ENCODE measurements at regions not wholly inside any gene's neighbourhood (a gene's known extent, or its start where the extent isn't known, plus 50 kb on each side); places are given as distances from the start of the nearest gene placed in this dataset.
"Not testable (repeated sequence)": the region's sequence is repeated elsewhere in the genome, so short reads cannot be mapped to it uniquely, and the experiment has no call there.

DNA sequence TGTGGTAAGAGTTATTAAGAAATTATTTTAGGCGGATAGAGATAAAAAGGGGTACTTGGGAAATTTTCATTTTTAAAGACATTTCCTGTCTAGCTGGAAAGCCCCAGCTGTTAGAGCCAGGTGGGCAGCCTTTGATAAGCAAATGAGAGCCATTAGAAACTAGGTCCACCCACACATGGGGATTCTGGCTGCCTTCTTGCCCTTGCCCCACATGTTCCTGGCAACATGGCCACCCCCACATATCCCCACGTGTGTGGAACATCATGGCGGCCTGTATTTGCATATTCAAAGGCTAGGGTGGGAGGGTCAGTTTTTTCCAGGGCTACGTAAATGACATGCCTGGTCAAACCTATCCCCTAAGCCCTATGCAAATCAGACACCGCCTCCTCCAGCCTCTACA lies 1382.1 kb downstream of the AACS start:
- TF ChIP-seq, protein P1, sequence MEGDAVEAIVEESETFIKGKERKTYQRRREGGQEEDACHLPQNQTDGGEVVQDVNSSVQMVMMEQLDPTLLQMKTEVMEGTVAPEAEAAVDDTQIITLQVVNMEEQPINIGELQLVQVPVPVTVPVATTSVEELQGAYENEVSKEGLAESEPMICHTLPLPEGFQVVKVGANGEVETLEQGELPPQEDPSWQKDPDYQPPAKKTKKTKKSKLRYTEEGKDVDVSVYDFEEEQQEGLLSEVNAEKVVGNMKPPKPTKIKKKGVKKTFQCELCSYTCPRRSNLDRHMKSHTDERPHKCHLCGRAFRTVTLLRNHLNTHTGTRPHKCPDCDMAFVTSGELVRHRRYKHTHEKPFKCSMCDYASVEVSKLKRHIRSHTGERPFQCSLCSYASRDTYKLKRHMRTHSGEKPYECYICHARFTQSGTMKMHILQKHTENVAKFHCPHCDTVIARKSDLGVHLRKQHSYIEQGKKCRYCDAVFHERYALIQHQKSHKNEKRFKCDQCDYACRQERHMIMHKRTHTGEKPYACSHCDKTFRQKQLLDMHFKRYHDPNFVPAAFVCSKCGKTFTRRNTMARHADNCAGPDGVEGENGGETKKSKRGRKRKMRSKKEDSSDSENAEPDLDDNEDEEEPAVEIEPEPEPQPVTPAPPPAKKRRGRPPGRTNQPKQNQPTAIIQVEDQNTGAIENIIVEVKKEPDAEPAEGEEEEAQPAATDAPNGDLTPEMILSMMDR (conservative IDR thresholded peaks at IDR 0.05; ENCODE audit: low read depth, low read length): no peak
- no peak for DNase-seq (ENCODE audit: low read depth)
- no peak overlapping the region for H3K4me3 ChIP-seq (ENCODE audit: low read depth, low read length)

DNA sequence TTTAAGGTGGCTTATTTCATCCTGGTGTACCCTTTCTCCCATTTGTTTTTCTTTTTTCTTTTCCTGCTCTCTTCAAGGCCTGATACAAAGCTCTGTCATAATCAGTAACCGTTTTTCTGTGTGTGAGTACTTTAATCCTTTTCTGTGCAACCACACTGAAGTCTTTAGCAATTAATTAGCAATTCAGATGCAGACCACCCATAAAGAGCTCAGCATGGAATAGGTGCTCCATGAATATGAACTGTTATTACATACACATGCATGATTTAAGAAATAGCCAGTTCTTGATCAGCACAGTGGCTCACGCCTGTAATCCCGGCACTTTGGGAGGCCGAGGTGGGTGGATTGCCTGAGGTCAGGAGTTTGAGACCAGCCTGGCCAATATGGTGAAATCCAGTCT lies 1386.6 kb downstream of the AACS start:
- DNase-seq (ENCODE audit: low read depth): no peak
- TF ChIP-seq, protein P1 (conservative IDR thresholded peaks at IDR 0.05; ENCODE audit: low read depth, low read length): no peak
- H3K4me3 ChIP-seq (ENCODE audit: low read depth, low read length): no peak overlapping the region

DNA sequence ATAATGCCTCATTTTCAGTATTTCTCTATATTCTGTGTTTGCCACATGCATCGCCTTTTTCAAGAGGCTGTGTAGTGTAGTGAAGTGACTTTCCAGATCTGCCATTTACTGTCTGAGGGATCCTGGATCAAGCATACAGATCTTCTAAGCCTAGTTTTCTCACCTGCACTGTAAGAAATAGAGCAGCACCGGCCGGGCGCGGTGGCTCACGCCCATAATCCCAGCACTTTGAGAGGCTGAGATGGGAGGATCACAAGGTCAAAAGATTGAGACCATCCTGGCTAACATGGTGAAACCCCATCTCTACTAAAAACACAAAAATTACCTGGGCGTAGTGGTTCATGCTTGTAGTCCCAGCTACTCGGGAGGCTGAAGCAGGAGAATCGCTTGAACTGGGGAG lies 1387.5 kb downstream of the AACS start:
- not testable (repeated sequence) for H3K4me3 ChIP-seq (ENCODE audit: low read depth, low read length); DNase-seq (ENCODE audit: low read depth)

DNA sequence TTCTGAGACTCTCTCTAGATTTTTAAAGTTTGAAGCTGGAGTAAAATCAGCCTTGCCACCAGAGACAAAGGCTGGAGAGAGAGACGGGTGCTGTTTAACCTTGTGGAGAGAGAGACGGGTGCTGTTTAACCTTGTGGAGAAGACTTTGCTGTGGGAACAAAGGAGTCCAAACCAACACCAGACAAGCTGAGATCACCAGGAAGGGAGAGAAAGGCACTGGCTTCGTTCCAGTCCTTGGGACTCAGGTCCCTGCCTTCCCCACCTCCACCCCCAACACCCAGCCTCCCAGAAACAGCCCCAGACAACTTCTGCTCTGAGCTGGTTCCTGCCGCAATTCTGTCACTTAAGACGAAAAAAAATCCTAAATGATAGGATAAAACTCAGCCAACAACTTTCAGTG lies 1389.3 kb downstream of the AACS start:
- DNase-seq (ENCODE audit: low read depth): no peak
- TF ChIP-seq, protein P1 (conservative IDR thresholded peaks at IDR 0.05; ENCODE audit: low read depth, low read length): no peak
- no peak overlapping the region for H3K4me3 ChIP-seq (ENCODE audit: low read depth, low read length)

GRCh38 chr12:126457776-126458175 lies 1392.5 kb downstream of the AACS start:
- DNase-seq (ENCODE audit: low read depth): no peak
- TF ChIP-seq, protein P1 (conservative IDR thresholded peaks at IDR 0.05; ENCODE audit: low read depth, low read length): no peak
- H3K4me3 ChIP-seq (ENCODE audit: low read depth, low read length): no peak overlapping the region

- no peak overlapping the region for H3K4me3 ChIP-seq (ENCODE audit: low read depth, low read length)
- no peak for DNase-seq (ENCODE audit: low read depth)
- TF ChIP-seq, protein P1 (conservative IDR thresholded peaks at IDR 0.05; ENCODE audit: low read depth, low read length): no peak
These were observed 1398.9 kb downstream of the AACS start for GRCh38 chr12:126464153-126464552.

- no peak overlapping the region for H3K4me3 ChIP-seq (ENCODE audit: low read depth, low read length)
- no peak for DNase-seq (ENCODE audit: low read depth)
- TF ChIP-seq, protein P1 (conservative IDR thresholded peaks at IDR 0.05; ENCODE audit: low read depth, low read length): no peak
These were observed 1404.0 kb downstream of the AACS start for GRCh38 chr12:126469211-126469610.

- DNase-seq (ENCODE audit: low read depth): no peak
- H3K4me3 ChIP-seq (ENCODE audit: low read depth, low read length): no peak overlapping the region
- TF ChIP-seq, protein P1 (conservative IDR thresholded peaks at IDR 0.05; ENCODE audit: low read depth, low read length): no peak
These were observed 1409.5 kb downstream of the AACS start for GRCh38 chr12:126474703-126475102.
